HG03108 (cell line): ENCODE measurements at regions not wholly inside any gene's neighbourhood (a gene's known extent, or its start where the extent isn't known, plus 50 kb on each side); places are given as distances from the start of the nearest gene placed in this dataset.
"Not testable (repeated sequence)": the region's sequence is repeated elsewhere in the genome, so short reads cannot be mapped to it uniquely, and the experiment has no call there.

Experiments
- ATAC-seq: cut with Tn5 transposase; IDR thresholded peaks from one replicate; pipeline ENCODE4 v1.9.1; 2021; ENCODE audit warnings: moderate library complexity; ENCODE audit not compliant: unreplicated experiment

DNA sequence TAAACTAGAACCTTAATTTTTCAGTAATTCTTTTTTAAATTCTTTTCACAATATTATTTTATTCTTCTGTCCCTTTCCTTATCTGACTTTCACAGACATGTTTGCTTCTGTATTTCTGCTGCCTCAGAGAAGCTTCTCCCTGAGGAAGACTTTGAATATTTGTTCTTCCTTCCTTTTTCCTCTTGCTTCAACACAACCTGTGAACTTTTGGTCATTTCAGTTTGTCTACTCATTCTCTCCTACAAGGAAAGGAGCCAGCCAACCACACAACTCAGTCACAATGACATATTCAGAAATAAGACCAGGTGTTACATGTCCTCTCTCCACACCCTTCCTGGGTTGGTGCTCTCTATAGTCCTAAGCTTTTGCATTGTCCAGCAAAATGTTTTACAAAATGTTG lies 310.4 kb downstream of the TFAP2B start:
- no peak for ATAC-seq

DNA sequence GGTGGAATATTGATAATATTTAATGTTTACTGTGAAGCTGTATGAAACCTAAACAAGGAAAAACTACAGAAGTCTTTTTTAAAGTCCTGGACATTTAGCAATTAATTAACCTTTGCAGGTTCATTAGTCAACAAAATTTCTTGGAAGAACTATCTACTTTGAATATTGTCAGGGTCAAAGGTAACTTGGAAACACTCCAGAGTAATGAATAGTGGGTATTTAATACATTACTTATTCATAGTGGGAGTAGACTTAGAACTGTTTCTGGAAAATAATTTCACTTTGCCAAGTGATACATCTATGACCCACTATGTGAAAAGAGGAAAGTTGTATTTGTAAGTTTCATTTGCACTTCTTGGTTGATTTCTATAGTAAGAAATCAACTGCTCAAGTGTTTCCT lies 319.1 kb downstream of the TFAP2B start:
- no peak for ATAC-seq

DNA sequence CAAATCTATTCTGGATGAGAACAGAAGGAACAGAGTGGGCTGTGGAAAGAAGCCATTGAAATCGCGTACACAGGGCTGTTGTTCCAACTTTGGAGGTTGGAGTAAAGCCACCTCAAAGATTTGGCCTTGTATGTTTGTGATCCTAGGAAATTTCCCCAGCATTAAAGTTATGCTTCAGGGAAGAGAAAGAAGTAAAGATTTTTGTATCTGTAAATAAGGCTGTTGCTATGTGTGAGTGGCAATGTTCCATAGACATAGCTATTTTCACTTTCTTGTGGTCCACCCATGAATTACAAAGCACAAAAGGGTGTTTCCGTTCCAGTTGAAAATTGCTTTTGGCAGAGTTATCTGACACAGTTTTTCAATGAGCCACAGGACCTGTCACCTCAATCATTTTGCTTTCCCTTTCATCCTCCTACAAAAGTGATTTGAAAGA lies 321.3 kb downstream of the TFAP2B start:
- ATAC-seq: no peak

DNA sequence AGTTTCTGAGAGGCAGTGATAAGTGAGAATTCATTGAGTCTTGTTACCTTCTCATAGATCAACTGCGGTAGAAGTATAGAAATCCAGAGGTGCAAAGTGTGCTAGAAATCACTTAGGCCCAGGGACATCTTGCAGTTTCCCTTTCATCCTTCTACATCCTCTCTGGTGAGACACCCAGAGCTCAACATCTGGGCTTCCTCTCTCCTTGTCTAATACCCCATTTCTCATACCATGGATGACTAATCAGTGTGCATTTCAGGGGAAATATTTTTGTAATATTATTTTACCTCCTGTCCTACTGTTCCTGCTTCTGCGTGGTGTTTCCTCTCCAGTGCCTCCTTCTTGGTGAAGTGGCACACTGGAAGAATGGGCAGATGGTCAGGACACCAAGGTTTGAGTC lies 322.4 kb downstream of the TFAP2B start:
- no peak for ATAC-seq

DNA sequence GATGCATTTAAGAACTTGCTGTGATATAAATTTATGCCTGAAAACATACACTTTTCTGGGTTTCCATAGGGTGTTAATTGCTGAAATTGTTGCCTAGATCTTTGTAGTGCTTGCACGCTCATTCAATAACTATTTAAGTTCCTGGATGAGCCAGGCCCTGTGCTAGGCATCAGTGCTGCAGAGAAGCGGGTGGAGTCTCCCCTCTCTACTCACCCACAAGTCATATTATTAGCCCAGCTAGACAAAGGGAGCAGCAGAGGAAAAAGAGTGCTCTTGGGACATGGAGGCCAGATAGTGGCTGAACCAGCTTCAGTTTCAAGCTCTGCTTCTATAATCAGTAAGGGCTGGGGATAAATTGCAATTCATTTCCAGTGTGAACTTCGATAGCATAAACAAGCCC lies 329.1 kb downstream of the TFAP2B start:
- ATAC-seq: no peak

DNA sequence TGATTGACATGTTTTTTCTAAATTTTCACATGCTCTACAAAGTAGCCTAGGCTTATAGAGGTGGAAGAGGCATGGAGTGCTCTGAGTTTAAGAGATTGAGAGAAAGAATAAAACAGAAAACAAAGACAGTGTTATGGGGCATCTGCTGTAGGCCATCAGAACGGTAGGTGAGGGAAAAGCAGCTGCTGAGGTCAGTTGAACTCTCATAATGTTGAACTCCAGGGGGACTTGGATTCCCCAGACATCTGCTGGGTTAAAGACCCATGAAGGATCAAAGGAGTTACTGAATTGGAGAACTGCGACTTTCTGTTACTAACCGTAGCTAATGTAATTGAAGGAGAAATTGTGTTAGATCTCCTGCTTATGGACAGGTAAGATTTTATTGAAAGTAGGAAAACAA lies 333.9 kb downstream of the TFAP2B start:
- ATAC-seq: no peak

DNA sequence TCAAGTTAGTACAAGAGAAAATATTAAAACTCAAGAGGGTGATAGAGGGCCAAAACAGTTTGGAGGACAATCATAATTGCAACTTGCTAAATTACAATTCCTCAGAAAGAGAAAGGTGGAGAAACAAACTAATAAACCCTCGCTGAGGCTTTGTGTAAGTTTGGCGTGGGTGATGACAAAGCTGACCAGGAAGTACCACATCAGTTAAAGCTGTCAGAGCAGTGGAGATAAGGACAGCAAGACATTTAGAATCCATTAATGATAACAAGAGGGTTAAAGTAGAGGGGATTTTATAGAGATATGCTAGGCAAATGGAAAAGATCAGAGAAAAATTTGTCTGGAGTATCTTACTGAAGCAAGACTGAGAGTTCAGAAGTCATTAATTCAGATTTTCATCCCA lies 334.4 kb downstream of the TFAP2B start:
- no peak for ATAC-seq

DNA sequence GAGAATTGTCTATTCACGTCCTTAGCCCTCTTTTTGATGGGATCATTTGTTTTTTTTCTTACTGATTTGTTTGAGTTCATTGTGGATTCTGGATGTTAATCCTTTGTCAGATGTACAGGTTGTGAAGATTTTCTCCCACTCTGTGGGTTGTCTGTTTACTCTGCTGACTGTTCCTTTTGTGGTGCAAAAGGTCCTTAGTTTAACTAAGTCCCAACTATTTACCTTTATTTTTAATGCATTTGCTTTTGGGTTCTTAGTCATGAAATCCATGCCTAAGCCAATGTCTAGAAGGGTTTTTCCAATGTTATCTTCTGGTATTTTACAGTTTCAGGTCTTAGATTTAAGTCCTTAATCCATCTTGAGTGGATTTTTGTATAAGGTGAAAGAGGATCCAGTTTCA lies 336.3 kb downstream of the TFAP2B start:
- ATAC-seq: not testable (repeated sequence)

DNA sequence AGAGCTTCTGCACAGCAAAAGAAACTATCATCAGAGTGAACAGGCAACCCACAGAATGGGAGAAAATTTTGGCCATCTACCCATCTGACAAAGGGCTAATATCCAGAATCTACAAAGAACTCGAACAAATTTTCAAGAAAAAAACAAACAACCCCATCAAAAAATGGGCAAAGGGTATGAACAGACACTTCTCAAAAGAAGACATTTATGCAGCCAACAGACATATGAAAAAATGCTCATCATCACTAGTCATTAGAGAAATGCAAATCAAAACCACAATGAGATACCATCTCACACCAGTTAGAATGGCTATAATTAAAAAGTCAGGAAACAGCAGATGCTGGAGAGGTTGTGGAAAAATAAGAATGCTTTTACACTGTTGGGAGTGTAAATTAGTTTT lies 340.6 kb downstream of the TFAP2B start:
- not testable (repeated sequence) for ATAC-seq

DNA sequence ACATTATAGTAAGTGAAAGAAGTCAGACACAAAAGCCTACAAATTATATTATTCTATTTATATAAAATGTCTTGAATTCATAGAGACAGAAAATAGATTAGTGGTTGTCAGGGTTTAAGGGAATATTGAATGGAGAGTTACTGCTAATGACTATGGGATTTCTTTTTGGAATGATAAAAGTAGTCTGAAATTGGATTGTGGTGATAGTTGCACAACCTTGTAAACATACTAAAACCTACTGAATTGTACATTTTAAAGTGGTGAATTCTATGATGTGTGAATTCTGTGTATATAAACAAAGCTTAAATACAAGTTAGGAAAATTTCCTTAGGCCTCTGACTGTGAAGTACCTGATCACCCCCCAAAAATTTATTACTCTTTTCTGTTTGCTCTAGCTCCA lies 343.1 kb downstream of the TFAP2B start:
- ATAC-seq: no peak

DNA sequence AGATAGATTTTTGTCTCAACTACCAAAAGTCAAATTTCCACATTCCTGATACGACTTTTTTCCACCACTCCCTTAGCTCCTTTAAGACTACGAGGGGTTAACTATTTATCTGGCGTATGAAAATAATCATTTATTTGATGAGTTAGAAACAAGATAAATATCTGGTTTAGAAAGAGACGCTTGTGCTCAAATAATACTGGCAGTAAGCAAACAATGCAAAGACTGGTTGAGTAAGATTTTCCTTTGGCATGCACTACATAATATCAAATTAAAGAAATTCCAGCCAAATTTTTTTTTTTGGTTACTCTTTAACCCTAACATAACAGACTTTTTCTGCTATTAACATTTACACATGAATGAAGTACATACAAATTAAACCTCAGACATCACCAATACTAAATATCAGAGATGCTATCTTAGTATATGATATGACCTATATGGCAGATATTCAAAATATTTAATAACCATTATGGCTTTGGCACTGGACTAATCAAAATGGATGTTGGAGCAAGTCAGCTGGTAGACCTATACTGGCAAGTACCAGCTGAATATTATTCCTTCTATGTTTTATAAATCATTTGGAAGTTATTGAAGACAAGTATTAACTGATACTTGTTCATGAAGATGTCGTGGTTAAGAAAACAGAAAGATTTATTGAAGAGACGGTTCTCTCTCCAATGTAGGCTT lies 345.3 kb downstream of the TFAP2B start:
- no peak for ATAC-seq

DNA sequence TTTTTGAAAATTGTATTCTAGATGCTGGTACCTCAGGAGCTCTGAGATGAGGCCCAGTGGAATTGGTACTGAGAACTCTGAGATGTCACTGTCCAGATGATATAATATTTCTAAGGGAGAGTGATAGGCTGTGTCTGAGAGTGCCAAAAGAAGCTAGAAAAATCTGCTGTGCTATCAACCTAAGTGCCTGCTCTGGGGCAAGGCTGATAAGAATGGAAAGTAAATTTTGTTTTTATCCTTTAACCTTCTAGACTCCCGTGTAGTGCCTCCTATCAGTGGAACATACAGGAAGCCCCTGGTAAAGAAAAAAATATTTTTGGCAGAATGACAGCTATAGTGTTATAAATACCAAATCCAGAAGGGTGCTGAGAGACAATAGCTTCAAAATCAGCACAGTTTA lies 348.2 kb downstream of the TFAP2B start:
- no peak for ATAC-seq

DNA sequence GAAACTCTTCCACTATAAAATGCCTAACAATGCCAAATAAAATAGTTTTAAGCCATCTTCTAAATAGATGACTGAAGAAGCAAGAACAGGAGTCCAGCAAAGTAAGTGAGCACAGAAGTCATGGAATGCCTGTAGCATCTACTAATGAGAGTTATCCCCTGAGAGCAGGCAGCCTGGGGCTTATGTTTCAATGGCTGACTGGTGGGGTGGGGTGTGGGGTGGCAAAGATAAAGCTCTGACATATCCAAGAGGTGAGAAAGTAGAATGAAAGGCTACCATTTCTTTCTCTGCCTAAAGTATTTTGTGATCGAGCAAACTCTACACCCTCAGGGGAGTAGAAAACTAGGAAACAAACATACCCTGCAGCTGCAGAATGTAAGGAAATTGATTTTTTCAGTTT lies 348.8 kb downstream of the TFAP2B start:
- ATAC-seq: no peak

DNA sequence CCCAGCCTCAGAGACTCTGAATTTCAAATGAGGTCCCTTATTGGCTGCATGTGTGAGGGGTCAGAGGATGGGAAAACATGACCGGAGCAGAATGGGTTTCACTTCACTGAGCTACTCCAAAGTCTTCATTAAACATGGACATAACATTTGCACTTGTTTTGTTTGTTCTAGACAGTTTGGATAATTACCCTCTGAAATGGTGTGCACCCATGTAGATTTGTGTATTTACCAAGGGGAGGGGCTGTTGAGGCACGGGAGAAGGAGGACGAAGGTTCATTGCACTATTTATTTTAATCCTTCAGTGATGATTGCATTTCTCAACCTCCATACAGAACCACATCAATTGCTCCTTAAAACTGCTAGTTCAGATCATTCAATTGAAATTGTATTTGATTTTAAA lies 364.2 kb downstream of the TFAP2B start:
- no peak for ATAC-seq

DNA sequence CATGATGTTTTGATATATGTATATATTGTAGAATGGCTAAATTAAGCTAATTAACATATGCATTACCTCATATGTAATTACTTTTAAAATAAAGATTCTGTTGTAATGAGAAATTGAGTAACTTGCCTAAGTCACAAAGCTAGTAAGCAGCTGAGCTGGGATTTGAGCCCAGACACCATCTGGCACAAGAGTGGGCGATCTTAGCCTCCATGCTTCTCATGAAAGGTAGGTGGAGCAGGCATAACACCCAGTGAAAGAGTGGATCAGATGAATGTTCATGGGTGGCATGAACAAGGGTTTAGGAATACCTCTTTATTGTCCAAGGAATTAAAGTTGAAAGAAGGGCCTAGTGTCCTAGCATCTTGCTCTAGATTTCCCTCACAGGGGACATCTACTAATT lies 365.4 kb downstream of the TFAP2B start:
- no peak for ATAC-seq

DNA sequence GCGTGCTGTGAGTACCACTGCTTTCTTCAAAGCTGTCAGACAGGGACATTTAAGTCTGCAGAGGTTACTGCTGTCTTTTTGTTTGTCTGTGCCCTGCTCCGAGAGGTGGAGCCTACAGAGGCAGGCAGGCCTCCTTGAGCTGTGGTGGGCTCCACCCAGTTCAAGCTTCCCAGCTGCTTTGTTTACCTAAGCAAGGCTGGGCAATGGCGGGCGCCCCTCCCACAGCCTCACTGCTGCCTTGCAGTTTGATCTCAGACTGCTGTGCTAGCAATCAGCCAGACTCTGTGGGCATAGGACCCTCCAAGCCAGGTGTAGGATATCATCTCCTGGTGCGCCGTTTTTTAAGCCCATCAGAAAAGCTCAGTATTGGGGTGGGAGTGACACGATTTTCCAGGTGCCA lies 374.5 kb downstream of the TFAP2B start:
- ATAC-seq: not testable (repeated sequence)

DNA sequence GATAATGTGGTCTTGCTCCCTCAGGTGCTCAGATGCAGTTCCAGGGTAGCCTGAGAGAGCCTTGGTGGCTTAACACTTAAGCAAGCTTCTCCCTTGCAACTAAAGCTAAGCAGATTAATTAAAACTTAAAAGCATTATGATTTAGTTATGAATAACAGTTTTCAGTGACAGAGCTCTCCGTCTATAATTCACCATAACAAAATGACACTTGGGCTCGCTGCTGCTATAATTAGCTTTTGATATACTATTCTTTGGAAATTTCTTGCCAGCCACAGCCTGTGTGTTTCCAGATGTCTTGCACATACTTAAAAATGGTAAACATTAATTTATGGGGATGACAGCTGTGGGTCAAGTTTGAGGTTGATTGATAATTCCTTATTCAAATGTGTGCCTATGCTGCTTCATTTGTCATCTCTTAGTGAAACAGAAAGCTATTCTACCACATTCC lies 380.5 kb downstream of the TFAP2B start:
- no peak for ATAC-seq

DNA sequence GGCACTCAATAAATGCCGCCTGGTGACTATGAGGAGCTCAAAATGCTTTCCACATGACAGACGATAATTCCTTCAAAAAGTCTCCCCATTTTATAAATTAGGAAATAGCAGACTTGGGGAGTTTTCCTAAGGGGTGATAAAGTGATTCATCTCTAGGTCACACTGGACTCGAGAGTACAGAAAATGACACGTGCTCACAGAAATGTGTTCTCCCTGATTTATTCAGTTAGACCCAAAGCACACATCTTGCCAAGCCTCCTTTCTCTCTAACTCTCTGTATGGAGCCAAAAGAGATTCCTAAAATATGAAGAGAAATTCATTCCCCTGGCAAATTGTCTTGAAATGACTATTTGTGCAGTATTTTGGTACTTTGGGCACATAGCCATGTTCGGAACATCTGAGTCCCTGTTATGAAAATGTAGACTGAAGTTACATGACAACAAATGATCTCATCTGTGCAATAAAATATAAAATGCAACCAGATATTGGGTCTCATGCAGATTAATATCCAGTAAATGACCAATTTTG lies 381.1 kb downstream of the TFAP2B start:
- no peak for ATAC-seq

DNA sequence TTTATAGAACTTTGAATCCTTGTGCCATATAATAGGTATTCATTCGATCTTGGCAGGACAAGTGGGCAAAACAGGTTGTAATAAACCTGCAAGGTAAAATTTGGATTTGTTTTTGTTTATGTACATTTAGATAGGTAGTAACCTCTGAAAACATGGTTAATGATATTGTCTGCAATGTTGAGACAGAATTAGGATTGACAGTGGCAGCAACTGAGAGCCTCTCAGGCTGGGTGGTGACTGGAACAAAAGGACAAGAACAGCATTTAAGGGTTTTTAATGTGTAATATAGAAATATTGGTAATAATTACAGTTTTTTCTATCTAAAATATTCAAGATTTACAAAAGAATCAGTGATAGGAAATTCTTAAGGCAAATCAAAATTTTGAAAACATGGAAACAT lies 382.0 kb downstream of the TFAP2B start:
- no peak for ATAC-seq

DNA sequence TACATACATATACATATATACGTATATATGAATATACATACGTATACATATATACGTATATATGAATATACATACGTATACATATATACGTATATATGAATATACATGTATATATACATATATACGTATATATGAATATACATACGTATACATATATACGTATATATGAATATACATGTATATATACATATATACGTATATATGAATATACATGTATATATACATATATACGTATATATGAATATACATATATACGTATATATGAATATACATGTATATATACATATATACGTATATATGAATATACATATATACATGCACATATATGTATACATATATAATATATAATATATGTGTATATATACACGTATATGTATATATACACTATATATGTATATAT lies 384.0 kb downstream of the TFAP2B start:
- ATAC-seq: not testable (repeated sequence)

DNA sequence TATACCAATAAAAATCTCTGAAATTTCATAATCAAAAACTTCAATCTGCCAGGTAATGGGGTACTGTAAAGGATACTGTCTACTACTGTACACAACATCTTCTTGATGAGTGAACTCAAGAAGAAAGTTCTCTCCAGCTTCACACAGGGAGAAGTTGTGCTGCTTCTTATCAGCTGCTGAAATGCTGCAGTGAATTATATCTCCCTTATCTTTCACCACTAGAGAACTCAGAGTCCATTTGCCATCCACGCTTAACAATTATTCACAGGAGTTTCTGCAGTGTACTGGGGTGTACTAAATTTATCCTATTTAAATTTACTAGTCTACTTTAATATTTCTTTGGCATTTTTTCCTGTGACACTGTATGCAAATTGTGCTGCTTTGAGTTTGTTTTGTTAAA lies 384.8 kb downstream of the TFAP2B start:
- ATAC-seq: no peak

DNA sequence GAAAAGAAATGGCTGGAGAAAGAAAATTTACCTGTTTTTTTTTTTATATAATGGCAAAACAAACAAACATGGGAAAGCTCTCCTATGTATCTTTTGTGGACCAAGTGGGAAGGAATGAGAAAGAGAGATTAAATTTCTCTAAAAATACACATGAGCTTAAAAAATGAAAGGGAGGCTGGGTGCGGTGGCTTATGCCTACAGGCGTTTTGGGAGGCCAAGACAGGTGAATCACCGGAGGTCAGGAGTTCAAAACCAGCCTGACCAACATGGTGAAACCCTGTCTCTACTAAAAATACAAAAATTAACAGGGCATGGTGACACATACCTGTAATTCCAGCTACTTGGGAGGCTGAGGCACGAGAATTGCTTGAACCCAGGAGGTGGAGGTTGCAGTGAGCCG lies 388.0 kb downstream of the TFAP2B start:
- not testable (repeated sequence) for ATAC-seq

DNA sequence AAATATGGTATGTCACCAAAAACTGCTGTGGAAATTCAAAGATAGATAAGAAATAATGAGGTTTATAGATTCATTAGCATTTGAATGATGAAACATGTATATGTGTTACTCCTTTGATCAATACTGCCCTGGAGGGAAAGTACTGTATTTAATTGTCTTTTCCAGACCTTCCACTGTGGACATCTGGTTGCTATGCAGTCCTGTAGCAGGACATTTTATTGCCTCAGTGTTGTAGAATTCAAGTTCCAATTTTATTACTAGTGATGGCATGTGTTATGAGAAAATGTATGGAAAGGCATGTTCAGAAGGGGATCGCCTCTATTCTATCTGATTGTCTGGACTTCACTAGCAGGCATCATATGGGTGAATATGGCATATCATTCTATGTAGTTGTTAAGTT lies 391.0 kb downstream of the TFAP2B start:
- ATAC-seq: no peak
